ENCODE measurements at regions not wholly inside any gene's neighbourhood (a gene's known extent, or its start where the extent isn't known, plus 50 kb on each side); places are given as distances from the start of the nearest gene placed in this dataset.

DNA sequence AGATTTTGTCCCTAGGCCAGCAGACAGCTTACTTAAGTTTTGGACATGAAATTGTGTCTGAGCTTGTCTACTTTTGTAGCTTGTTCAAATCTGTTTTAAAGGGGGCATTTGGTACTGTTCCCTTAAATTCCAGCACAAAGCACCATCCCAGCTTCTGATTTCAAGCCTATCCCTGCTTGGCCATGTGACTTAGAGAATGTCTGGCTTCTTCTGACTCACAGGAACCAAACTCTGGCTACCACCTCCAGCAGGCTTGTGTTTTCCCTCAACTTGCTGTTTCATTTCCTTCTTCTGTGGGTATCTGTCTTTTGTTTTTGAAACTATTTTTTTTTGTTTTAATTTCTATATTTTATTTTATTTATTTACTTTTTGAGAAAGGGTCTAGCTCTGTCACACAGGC, 97.9 kb upstream of the FZD8 start:
- DNase-seq (ENCODE audit: low spot score): no peak

DNA sequence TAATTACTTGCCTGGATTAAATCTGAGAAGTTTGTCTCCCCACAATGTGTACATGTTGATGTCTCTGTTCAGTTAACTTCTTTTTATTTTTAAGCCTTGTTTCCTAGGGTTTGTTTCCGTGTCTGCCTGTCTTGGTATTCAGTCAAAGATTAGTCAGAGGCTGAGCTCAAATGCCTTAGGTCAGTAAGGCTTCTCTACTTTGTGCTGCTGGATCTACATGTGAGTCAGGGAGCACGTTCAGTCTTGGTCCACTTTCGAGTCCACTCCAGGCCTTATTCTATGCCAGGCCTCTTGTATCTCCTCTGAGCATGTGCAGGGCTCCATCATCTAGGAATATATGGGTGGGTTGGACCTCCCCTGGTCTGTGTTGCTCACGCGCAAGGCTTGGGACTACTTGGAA, 93.3 kb upstream of the FZD8 start:
- DNase-seq (ENCODE audit: low spot score): no peak

DNA sequence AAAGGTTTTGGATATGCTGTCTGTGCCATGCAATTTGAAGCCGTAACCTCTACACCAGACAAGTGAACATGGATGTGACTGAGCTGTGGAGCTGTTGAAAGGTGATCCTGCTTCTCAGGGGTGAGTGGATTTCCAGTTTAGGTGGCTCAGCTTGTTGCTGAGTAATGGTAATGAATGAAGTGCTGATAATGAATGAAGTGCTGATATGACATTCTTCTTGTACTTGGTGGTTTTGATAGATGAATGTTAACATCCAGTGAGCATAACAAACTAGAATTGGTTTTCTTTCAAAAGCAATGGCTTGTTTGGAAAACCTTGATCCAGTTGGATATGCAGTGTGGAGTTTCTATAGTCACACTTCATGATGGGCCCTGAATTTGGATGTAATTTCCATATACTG, 89.7 kb upstream of the FZD8 start:
- DNase-seq (ENCODE audit: low spot score): no peak

DNA sequence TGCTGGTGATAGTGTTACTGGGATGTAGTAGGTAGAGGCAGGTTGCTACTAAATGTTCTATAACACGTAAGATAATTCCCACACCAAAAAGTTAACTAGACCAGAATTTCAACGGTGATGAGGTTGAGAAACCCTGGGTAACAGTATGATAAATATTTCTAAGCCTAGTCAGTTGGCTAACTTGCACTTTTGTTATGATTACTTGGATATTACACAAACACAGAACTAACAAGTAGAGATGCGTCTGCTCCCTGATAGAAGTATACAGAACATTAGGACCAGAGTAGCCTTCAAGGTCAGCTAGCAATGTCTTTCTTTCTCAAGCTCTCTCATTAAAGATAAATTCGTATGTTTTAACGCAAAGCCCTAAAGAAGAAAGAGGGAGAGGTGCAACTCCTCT, 86.2 kb upstream of the FZD8 start:
- no peak for DNase-seq (ENCODE audit: low spot score)

DNA sequence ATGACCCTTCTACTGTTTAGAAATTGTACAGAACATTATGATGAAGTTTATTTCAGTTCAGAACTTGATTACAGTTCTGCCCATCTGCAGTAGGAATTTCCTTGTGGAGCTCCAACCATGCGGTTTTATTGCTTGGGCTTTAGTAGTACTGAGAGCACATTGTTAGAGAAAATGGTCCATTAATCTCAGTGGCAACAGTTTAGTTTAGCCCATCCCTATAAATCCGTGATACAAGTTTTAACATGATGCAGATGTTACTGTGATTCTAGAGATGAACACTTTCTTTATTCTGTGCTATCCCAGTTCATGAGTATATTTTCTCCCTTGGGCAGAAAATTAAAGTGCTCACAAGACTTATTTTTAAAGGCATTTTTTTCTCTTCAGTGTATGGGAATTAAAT, 84.8 kb upstream of the FZD8 start:
- no peak for DNase-seq (ENCODE audit: low spot score)

DNA sequence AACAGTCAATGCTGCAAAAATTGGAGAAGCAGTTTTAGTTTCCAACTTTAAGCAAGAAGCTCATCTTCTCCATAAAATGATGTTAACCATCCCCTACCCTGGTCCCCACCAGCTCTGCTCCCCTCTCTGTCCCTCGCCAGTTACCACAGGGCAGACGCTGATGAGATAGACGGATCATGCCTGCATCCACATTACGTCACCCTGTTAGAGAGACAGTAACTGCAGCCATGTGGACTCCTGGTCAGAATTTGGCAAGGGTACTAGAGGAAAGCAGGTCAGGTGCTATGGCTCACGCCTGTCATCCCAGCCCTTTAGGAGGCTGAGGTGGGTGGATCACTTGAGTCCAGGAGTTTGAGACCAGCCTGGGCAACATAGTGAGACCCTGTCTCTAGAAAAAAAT, 81.9 kb upstream of the FZD8 start:
- no peak for DNase-seq (ENCODE audit: low spot score)

DNA sequence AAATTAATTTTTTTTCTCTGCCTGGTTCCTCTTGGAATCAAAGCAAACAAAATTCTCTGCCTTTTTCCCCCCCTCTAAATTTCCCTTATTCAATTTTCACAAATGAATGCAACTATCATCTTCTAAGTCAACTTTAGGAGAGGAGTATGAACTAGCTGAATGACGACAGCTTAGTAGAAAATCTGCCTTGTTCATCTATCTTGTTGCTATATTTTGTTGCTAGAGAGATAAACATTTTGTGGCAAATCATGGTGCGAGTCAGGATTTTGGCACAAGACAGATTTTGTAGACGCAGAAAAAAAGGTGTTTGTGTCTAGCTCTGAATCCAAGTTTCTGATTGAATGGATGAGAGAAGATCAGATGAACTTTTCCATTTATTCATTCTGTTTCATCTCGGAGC, 81.0 kb upstream of the FZD8 start:
- no peak for DNase-seq (ENCODE audit: low spot score)

DNA sequence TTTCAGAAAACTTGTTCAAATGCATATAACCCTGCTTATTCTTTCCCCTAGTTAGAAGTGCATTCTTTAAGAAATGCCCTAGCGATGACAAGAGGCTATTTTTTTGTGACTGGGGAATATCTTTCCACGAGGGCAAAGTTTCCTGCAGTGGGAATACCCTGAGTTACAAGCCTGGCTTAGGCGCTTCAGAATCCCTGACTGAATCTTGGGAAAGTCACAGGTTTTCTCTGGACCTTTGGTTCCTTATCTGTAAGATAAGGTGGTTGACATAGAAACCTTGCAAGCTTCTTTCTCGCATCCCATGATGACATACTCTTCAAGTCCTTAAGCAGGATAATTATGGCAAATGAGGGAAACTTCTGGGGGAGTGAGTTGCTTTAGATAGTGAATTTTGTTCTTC, 80.5 kb upstream of the FZD8 start:
- no peak for DNase-seq (ENCODE audit: low spot score)

DNA sequence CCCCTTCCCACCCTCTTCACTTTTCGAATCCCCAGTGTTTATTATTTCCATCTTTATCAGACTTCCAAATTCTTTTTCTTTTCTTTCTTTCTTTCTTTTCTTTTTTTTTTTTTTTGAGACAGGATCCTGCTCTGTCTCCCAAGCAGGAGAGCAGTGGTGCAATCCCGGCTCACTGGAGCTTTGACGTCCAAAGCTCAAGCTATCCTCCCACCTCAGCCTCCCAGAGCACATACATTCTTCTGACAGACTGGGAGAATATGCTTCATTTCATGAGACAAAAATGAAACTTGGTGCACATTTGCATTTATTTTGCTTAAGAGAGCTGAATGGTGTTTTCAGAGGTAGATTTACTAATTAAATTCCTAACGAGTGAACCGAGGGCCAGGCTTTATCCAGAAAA, 80.1 kb upstream of the FZD8 start:
- no peak for DNase-seq (ENCODE audit: low spot score)

DNA sequence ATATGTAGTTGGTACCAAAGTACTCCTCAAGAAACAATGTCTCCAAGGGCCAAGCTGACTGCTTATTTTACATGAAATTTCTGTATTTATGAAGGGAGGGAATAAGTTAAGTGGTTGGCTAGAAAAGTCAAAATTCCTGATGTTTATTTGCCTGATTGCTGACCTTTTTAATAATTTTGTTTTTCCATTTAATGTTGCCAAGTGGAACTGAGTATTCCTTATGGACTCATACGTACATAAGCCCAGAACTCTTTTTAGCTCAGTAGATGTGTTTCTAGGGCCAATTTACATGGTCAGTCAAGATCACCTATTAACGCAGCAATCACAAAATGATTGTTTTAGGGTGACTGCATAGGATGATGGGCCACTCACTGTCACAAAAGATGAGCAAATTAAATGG, 78.3 kb upstream of the FZD8 start:
- no peak for DNase-seq (ENCODE audit: low spot score)

DNA sequence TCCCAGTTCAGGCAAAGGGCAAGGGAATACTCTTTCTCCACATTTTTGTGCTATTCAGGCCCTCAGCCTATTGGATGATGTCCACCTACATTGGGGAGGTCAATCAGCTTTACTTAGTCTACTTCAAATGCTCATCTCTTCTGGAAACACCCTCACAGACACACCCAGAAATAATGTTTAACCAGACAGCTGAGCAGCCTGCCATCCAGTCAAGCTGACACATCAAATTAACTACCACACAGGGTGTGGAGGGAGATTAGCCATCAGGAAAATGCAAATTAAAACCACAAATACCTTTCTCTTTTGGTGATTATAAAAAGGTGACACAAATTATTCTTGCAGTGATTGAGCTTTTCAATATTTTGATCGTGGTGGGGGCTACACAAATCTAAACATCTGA, 74.7 kb upstream of the FZD8 start:
- DNase-seq (ENCODE audit: low spot score): no peak

DNA sequence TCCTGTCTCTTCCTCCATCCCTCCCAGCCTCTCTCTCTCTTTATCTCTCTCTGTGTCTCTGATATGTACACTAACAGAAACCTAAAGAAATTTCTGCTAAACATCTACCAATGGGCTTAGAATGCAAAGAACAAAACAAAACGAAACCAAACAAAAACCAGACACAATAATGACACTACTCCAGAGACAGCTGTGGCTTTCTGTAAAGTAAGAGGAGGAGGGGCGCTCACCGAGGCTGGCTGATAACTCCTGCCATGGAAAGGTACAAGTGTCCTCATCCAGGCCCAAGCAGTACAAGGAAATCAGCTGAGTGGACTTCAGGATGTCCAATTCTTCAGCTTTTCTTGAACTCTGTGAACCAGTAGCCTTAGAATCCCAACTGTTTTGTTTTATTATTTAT, 70.4 kb upstream of the FZD8 start:
- DNase-seq (ENCODE audit: low spot score): no peak

DNA sequence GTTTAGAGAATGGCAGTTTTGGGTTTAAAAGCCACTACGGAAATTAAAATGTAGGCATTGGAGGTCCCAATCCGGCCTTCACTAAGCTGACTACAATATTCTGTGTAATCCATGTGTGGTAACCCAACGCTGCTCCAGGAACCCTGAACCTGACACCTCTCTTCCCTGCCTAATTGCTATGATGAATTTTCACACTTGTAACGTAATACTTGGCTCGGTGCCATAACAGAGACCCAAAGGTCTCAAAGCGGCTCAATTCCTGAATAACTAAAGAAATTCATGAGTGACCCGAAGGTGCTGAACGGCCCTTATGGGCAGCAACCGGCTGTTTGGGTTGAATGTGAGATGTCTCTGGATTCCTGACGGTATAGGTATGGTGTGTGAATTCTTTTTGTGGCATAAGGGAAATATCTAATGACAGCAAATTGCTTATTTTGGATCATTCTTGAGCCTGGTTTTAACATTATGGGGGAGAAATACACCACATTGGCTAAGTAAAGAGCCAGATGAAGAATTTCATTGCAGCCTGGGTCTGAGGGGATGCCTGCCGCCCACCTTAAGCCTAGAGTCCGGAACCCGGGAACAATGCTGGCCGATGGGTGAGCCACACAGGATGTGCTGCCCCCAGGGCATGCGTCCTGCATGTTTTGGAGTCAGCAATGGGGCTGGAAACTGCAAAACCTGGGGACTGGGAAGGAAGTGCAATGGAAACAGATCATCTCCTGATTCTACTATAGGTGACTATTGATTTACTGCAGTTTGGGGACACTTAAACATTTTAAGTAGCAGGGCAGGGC, 69.7 kb upstream of the FZD8 start:
- no peak for DNase-seq (ENCODE audit: low spot score)

DNA sequence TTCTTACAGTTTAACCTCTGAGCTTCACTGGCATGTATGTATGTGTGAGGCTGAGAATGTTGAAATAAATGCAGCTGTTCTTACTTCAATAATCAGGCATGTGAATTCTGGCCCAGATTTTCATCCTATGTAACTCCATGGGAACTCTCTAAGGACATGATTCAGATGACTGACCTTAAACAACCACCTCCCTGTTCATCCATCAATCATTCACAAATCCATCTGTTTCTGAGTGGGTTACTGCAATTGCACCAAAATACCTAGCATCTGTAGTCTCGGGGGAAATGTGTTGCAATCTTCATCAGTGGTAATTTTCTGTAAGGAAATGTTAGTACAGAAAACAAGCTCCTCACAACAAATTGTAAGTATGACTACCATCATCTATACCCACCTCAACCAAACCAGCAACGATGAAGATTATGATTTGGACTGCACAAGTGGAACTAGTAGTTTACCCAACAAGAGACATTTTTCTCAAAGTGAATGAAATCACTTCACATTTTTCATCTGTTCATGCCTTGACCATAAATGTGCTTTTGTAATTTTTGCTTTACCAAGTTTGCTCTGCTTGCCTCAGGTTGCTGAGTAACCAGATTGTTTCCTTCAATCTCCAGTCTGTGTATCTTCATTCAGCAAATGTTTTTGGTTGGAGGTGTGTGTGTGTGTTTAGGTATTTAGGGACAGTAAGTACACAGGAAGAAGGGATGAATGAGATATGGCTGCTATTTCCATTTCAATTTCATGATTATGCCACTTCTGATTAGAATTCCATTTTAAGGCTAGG, 65.7 kb upstream of the FZD8 start:
- no peak for DNase-seq (ENCODE audit: low spot score)

DNA sequence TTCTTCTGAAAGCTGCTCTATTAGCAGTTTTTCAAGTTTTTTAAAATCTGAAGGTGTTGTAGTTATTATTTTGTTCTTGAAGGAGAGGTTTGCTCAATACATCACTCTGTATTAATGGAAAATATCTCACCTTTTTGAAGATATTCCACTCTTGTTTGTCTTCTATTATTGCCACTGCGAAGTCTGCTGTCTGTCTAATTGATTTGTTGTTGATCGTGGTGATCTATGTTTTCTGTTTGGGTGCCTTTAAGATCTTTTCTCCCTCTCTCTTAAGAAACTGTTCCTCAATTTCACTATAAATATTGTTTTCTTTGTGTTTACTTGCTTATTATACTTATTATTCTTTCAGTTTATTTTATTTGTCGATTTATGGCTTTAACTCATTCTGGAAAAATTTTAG, 64.9 kb upstream of the FZD8 start:
- DNase-seq (ENCODE audit: low spot score): no peak

DNA sequence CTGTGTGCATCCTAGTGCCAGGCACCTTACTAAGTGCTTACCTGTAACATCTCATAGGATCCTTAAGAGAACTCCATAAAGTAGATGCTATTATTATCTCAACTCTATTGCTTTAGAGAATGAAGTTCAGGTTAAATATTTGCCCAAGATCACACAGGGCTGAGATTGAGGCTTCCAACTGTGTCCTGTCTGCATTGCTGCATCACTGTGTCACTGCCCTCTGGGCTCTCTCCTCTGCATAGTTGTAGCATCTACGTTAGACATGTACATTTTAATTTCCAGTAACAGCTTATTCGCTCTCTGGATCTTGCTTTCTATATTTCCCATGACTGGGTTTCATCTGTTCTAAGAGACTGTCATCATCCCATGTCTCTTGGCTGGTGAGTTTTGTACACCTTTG, 63.6 kb upstream of the FZD8 start:
- DNase-seq (ENCODE audit: low spot score): no peak

DNA sequence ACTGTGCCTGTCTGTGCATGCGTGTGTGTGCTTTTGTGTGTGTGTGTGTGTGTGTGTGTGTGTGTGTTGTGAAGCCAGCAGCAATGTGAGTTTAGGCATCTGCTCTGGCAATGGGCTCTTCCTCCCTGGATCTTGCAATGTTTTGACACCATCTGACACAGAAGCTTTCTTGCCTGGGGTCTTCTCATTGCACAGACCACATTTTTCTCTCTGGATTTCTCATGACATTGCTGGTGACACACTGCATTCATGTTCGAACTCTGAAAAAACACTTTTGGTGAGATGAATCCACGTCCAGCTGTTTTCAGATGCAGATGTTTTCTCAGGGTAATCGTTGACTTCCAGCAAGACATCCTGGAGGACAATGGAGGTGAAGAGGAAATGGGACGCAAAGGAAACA, 63.0 kb upstream of the FZD8 start:
- no peak for DNase-seq (ENCODE audit: low spot score)

DNA sequence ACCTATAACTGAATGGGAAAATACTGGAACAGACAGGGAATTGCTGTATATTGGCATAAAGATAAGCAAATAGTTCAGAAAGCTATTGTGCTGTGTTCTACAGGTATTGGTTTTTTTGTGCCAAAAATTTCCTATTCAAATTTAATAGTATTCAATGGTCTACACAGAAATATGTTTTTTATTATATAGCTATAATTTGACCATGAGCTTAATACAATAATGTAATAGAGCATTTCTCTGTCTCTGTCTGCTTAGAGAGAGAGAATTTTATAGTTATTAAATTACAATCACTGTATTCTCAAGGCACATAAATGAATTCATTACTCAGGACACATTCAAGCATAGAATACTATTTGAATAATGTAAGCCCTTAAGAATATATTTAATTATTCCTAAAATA, 62.3 kb upstream of the FZD8 start:
- DNase-seq (ENCODE audit: low spot score): no peak

DNA sequence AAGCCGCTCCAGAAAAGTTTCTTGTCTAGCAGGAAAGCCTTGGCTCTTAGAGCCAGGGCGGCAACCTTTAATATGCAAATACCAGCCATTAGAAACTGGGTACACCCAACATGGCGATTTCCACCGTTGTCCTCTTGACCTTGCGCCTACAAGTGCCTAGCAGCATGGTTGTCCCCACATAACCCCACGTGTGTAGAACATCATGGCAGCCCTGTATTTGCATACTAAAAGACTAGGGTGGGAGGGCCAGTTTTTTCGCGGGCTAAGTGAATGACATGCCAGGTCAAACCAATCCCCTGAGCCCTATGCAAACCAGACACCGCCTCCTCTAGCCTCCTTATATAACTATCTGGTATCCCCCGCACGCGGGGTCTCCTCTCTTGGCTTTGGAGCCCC, 58.4 kb upstream of the FZD8 start:
- DNase-seq (ENCODE audit: low spot score): no peak

DNA sequence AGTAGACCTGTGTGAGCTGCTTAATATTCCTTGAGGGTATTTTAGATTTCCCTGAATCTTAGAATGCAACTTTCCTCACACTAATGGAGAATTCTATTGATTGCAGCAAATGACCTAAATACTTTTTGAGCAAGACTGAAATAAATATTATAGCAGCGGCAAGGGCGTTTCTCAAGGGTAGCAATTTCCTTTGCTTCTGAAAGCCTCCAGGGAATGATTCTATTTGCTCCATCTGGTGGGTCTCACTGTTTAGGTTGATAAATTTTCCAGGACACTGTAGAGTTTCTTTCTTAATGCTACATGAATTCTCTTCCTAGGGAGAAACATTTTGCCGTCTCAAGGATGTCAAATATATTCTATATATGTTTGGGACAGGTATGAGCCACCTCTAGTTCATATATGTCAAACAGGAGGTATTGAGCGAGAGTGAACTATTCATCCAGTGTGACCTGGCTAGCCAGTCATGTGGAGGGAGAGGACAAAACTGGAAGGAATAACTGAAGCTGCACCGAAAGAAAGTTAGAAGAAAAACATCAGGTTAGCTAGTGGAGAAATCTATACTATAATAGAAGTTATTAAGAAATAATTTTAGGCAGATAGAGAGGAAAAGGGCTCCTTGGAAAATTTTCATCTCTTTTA, 57.9 kb upstream of the FZD8 start:
- no peak for DNase-seq (ENCODE audit: low spot score)

DNA sequence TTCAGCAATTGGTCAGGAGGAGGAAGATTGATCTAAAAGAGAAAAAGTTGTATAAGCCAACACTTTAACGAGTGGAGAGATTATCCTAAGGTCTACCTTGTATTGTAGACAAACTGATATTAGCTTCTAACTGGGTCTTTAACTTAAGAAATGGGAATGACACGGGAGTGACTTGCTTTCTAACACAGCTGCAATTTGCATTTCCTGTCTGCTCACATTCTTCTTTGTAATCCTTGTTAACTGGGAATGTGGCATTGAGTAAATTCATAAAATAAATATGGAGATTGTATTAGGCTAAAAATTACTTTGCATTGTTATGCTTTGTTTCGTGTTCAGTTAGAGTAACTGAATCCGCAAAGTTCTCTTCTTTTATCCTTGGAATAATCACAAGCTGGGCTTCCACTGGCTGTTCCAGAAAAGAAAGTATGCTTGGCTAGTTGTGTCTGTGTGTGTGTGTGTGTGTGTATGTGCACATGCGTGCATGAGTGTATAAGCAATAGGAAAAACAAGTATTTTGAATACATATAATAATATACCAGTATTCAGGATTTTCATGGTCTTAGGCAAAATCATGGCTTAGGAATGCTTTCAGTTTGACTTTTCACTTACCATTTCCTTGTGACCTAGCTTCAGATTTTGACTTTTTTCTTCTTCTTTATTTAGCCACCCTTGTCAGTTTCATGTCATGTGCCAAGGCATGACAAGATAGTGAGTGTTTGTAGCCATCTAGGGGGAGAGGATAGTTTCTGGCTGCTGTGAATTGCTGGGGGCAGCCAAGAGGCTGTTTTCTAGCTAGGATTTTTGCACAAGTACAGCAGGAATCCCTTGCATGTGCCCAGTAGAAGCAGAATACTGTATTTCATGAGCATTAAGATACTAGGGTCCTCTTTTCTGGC, 54.5 kb upstream of the FZD8 start:
- DNase-seq (ENCODE audit: low spot score): no peak

DNA sequence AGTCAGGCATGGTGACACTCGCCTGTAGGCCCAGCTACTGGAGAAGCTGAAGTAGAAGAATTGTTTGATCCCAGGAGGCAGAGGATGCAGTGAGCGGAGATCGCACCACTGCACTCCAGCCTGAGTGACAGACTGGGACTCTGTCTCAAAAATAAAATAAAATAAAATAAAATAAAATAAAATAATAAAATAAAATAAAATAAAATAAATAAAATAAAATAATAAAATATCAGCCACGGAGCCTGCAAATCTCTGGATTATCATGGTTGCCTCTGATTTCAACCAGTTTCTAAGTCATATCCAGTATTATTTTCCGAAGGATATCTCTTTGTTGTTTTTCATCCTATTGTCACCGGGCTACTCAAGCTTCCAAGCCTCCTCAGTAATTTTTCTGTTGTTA, 51.7 kb upstream of the FZD8 start:
- no peak for DNase-seq (ENCODE audit: low spot score)
